Loucy (cell line): ENCODE measurements at regions not wholly inside any gene's neighbourhood (a gene's known extent, or its start where the extent isn't known, plus 50 kb on each side); places are given as distances from the start of the nearest gene placed in this dataset.

ENCODE experiments used
- CTCF ChIP-seq: fragments of 200-600 bp; sonication (generic); conservative IDR thresholded peaks from 2 replicates; pipeline ENCODE4 v1.5.1; 2014; ENCODE audit warnings: mild to moderate bottlenecking, antibody characterized with exemption, low read length
- EZH2phosphoT487 ChIP-seq: fragments of 200-600 bp; IDR thresholded peaks from 2 replicates; pipeline ENCODE4 v1.6.1; 2018; ENCODE audit warnings: antibody characterized with exemption, mild to moderate bottlenecking, moderate library complexity, borderline replicate concordance

DNA sequence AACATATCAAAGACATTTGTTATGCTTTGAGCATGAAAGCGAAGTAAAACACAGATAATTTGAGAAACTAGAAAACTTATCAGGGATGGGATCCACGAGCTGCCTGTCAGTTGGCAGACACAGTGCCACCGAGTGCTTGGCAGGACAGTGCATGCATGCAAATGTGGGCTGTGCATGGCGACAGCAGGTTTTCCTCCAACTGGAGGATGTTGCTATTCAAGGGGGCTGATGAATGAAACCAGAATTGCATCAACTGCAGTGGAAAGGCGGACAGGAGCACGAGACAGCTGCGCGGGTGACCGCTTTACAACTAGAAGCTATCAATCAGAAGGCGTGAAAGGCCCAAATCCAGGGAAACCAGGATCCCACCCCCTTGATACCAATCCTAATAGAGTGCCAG is 244.3 kb downstream of the NR2F2 start:
- TF ChIP-seq CTCF (no peak), EZH2phosphoT487 (no peak)
